ENCODE measurements at regions not wholly inside any gene's neighbourhood (a gene's known extent, or its start where the extent isn't known, plus 50 kb on each side); places are given as distances from the start of the nearest gene placed in this dataset.

DNA sequence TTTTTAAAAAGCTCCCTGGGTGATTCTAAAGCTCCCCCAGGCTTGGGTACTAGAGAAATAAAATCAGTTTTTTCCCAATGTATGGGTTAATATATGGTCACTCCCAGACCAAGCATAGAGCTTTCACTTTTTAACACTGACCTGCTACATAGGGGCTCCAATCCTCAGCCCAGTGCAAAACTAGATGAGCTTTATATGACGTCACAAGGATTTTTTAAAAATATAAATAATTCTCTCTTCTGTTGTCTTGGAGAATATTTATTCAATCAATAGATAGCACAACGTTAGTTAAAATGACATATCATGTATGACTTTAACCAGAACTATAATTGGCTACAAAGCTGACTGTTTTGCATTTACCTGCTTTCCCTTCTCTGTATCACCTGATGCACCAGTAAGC is 137.9 kb upstream of the TMCC3 start:
- no peak for TF ChIP-seq TAF1 (IDR thresholded peaks at IDR 0.05; ENCODE audit: borderline replicate concordance, insufficient read depth, low read length)
- no peak for TF ChIP-seq POLR2AphosphoS5 (IDR thresholded peaks at IDR 0.05; ENCODE audit: low read depth, low read length)
- TF ChIP-seq, protein P1, sequence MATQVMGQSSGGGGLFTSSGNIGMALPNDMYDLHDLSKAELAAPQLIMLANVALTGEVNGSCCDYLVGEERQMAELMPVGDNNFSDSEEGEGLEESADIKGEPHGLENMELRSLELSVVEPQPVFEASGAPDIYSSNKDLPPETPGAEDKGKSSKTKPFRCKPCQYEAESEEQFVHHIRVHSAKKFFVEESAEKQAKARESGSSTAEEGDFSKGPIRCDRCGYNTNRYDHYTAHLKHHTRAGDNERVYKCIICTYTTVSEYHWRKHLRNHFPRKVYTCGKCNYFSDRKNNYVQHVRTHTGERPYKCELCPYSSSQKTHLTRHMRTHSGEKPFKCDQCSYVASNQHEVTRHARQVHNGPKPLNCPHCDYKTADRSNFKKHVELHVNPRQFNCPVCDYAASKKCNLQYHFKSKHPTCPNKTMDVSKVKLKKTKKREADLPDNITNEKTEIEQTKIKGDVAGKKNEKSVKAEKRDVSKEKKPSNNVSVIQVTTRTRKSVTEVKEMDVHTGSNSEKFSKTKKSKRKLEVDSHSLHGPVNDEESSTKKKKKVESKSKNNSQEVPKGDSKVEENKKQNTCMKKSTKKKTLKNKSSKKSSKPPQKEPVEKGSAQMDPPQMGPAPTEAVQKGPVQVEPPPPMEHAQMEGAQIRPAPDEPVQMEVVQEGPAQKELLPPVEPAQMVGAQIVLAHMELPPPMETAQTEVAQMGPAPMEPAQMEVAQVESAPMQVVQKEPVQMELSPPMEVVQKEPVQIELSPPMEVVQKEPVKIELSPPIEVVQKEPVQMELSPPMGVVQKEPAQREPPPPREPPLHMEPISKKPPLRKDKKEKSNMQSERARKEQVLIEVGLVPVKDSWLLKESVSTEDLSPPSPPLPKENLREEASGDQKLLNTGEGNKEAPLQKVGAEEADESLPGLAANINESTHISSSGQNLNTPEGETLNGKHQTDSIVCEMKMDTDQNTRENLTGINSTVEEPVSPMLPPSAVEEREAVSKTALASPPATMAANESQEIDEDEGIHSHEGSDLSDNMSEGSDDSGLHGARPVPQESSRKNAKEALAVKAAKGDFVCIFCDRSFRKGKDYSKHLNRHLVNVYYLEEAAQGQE (IDR thresholded peaks at IDR 0.05; ENCODE audit: insufficient read depth in 1 of 2, low read depth in 2 of 2, low read length in 2 of 2) = no peak

Data from PFSK-1 (cell line).